Natural killer cell (primary cell): ENCODE measurements at regions not wholly inside any gene's neighbourhood (a gene's known extent, or its start where the extent isn't known, plus 50 kb on each side); places are given as distances from the start of the nearest gene placed in this dataset.
A peak's percentile ranks its signal among the peaks of the same experiment; 100 is the strongest.
"Not testable (repeated sequence)": the region's sequence is repeated elsewhere in the genome, so short reads cannot be mapped to it uniquely, and the experiment has no call there.

Experiments
- ATAC-seq, 3 donors: fragments of 150-1000 bp in 2 of 3; fragments of 200-7000 bp in 1 of 3; cut with Tn5 transposase; 1 replicate in 1 of 3; 2 replicates in 2 of 3; pipeline ENCODE4 v1.10.0; 2021; ENCODE audit warnings: mild to moderate bottlenecking in 2 of 3, moderate library complexity in 2 of 3
- DNase-seq, 2 donors: peaks; one replicate each; pipeline versions ENCODE4 v3.0.0 to v3.0.0-alpha.2; 2013 to 2021; ENCODE audit warnings: mixed read lengths in 1 of 2
- H3K27ac ChIP-seq: one replicate; pipeline ENCODE4 v1.5.1; 2013; ENCODE audit warnings: mild to moderate bottlenecking, low read length
- H3K27me3 ChIP-seq: one replicate; pipeline ENCODE4 v1.6.1; 2013; ENCODE audit warnings: low read length; ENCODE audit not compliant: control insufficient read depth, insufficient read depth
- H3K36me3 ChIP-seq: one replicate; pipeline ENCODE4 v1.6.1; 2013; ENCODE audit warnings: low read length; ENCODE audit not compliant: control insufficient read depth, insufficient read depth
- H3K4me1 ChIP-seq: one replicate; pipeline ENCODE4 v1.6.1; 2013; ENCODE audit warnings: low read length; ENCODE audit not compliant: control insufficient read depth, insufficient read depth
- H3K4me3 ChIP-seq: one replicate; pipeline ENCODE4 v1.5.1; 2013; ENCODE audit warnings: low read length
- H3K9me3 ChIP-seq: one replicate; pipeline ENCODE4 v1.6.1; 2013; ENCODE audit warnings: low read length; ENCODE audit not compliant: control insufficient read depth, insufficient read depth
- H3K27ac Mint-ChIP-seq, 2 donors: one replicate each; pipeline ENCODE4 v1.8.0; 2022; ENCODE audit warnings: mild to moderate bottlenecking in 2 of 2, mixed read lengths in 2 of 2, moderate library complexity in 1 of 2
- H3K27me3 Mint-ChIP-seq, 2 donors: one replicate each; pipeline ENCODE4 v1.8.0; 2022; ENCODE audit warnings: low read depth in 2 of 2, mixed read lengths in 2 of 2
- H3K36me3 Mint-ChIP-seq: one replicate; pipeline ENCODE4 v1.8.0; 2022; ENCODE audit warnings: mixed read lengths
- H3K4me1 Mint-ChIP-seq, 2 donors: one replicate each; pipeline ENCODE4 v1.8.0; 2022; ENCODE audit warnings: mixed read lengths in 2 of 2
- H3K4me3 Mint-ChIP-seq: one replicate; pipeline ENCODE4 v1.8.0; 2022; ENCODE audit warnings: mild to moderate bottlenecking, moderate library complexity, mixed read lengths
- H3K9me3 Mint-ChIP-seq, 2 donors: one replicate each; pipeline ENCODE4 v1.8.0; 2022; ENCODE audit warnings: mixed read lengths in 2 of 2
- WGBS: methylation state at CpG from one replicate; pipeline ENCODE4 v1.1.7; 2013; ENCODE audit warnings: missing lambda C conversion rate; ENCODE audit not compliant: insufficient coverage; 5-methylcytosine and 5-hydroxymethylcytosine counted together
- intact Hi-C: fragments of 100-400 bp; cut with micrococcal nuclease; formaldehyde crosslinking; loops from one replicate; pipeline ENCODE4 v1.14.2; 2022
- TF ChIP-seq, protein P1 (sequence below): fragments of 200-600 bp; IDR thresholded peaks from one replicate; pipeline ENCODE4 v1.8.0; 2022; ENCODE audit warnings: antibody characterized with exemption

DNA sequence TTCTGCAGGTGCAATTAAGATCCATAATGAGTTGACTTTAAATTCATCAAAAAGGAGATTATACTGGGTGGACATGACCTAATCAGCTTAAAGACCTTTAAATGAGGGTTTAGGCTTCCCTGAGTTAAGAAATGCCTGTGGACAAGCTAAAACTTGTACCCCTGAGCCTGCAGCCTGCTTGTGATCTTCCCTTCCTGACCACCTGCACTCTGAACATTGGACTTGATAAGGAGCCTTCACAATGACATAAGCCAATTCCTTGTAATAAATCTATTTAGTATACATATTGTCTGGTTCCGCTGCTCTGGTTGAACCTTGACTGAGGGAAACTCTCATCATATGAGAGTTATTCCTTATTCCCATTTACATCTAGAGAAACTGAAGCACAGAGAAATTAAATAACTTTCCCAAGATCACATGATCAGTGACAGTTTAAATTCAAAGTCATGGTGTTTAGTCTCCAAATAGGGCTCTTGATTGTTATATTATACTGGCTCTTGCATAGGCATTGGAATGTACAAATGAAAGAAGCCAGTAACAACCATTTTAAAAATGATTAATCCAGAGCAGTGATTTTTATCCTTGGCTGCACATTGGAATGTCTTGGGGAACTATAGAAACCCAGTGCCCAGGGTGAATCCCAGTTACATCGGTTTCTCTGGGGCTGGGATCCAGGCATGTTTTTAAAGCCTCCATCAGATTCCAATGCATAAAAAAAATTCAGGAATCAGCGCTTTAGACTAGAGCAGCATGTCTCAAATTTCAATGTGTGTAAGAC is 136.1 kb downstream of the MSL3 start:
- no peaks in the 10 kb centered on the region for H3K9me3 ChIP-seq
- H3K27me3 ChIP-seq, result no peaks in the 10 kb centered on the region
- H3K36me3 ChIP-seq, result no peaks in the 10 kb centered on the region
- no peak overlapping the region for H3K4me3 Mint-ChIP-seq
- no peaks in the 10 kb centered on the region for H3K27me3 Mint-ChIP-seq
- no peaks in the 10 kb centered on the region for H3K9me3 Mint-ChIP-seq
- ATAC-seq, result no peak
- H3K27ac Mint-ChIP-seq, result no peak overlapping the region
- TF ChIP-seq, protein P1, sequence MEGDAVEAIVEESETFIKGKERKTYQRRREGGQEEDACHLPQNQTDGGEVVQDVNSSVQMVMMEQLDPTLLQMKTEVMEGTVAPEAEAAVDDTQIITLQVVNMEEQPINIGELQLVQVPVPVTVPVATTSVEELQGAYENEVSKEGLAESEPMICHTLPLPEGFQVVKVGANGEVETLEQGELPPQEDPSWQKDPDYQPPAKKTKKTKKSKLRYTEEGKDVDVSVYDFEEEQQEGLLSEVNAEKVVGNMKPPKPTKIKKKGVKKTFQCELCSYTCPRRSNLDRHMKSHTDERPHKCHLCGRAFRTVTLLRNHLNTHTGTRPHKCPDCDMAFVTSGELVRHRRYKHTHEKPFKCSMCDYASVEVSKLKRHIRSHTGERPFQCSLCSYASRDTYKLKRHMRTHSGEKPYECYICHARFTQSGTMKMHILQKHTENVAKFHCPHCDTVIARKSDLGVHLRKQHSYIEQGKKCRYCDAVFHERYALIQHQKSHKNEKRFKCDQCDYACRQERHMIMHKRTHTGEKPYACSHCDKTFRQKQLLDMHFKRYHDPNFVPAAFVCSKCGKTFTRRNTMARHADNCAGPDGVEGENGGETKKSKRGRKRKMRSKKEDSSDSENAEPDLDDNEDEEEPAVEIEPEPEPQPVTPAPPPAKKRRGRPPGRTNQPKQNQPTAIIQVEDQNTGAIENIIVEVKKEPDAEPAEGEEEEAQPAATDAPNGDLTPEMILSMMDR, result no peak
- no peaks in the 10 kb centered on the region for H3K4me1 Mint-ChIP-seq
- no peaks in the 10 kb centered on the region for H3K4me1 ChIP-seq
- WGBS, result 91% methylated on average over 2 of the region's 3 CpGs
- intact Hi-C loops, result no loop called here
- H3K36me3 Mint-ChIP-seq, result no peaks in the 10 kb centered on the region
- DNase-seq, result no peak
- no peak overlapping the region for H3K27ac ChIP-seq
- no peak overlapping the region for H3K4me3 ChIP-seq

DNA sequence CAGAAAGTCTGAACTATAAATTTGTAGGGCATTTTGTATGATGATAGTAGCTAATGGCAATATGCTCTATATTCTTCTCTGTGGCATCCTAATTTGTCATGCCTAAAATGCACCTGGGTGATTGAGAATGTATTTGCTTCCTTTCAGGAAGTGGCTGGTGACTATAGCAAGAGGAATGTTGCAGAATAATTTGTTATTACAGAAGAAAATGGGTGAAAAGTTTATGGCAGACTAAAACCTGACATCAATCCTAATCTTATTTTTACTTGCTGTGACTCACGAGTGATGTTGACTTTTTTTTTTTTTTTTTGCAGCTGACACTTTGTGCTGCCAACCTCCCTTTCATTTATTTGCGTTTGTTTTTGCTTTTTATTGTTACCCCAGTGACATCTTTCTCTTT is 141.1 kb downstream of the MSL3 start:
- TF ChIP-seq, protein P1, result no peak
- Histone ChIP-seq H3K4me3 (no peak overlapping the region), H3K27me3 (no peaks in the 10 kb centered on the region), H3K27ac (no peak overlapping the region), H3K4me1 (no peaks in the 10 kb centered on the region), H3K36me3 (no peaks in the 10 kb centered on the region), H3K9me3 (no peaks in the 10 kb centered on the region)
- H3K27ac Mint-ChIP-seq, result no peak overlapping the region
- H3K36me3 Mint-ChIP-seq, result no peaks in the 10 kb centered on the region
- ATAC-seq (no peak), DNase-seq (no peak)
- H3K27me3 Mint-ChIP-seq, result peaks cover 0 to 3% of the 10 kb centered on the region in 2 donors
- H3K4me3 Mint-ChIP-seq, result no peak overlapping the region
- no CpG with 5 or more reads among the region's 2 CpGs for WGBS
- no peaks in the 10 kb centered on the region for H3K4me1 Mint-ChIP-seq
- H3K9me3 Mint-ChIP-seq, result peaks cover 0 to 3% of the 10 kb centered on the region in 2 donors
- intact Hi-C loops, result no loop called here

DNA sequence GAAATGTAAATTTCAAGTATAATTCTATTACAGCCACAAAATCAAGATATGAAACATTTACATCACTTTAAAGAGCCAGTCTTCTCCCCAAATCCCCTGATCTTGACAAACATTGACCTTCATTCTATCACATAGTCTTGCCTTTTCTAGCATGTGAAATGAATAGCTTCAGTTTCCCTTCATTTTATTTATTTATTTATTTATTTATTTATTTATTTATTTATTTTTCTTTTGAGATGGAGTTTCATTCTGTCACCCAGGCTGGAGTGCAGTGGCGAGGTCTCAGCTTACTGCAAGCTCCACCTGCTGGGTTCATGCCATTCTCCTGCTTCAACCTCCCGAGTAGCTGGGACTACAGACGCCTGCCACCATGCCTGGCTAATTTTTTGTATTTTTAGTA is 147.9 kb downstream of the MSL3 start:
- H3K27me3 Mint-ChIP-seq, intact Hi-C loops: not testable (repeated sequence)
- WGBS, result 100% methylated on average over 3 of the region's 3 CpGs

DNA sequence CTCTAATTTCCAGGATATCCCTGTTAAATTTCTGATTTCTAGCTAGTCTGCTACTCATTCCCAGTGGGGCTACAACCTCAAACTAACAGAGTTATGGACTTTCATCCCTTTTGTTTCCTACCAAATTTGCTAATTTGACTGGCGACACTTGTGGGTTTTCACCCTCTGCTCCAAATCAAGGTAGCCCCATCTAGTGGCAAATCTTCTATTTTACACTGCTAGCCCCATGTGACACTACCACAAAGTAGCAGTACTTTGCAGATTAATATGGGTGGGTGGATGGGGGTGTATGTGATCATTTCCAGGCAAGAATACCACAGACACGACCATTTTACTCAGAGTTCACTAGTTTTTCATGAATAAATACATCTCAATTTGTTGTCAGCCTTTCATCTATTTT is 150.3 kb downstream of the MSL3 start:
- 29% methylated on average over 1 of the region's 2 CpGs for WGBS
- ATAC-seq, result no peak
- H3K27me3 ChIP-seq, result no peaks in the 10 kb centered on the region
- Mint-ChIP-seq H3K36me3 (no peaks in the 10 kb centered on the region), H3K4me1 (no peaks in the 10 kb centered on the region), H3K27me3 (peaks cover 0 to 4% of the 10 kb centered on the region in 2 donors), H3K4me3 (no peak overlapping the region), H3K9me3 (peaks cover 3 to 8% of the 10 kb centered on the region in 2 donors), H3K27ac (no peak overlapping the region)
- H3K9me3 ChIP-seq, result no peaks in the 10 kb centered on the region
- no peaks in the 10 kb centered on the region for H3K36me3 ChIP-seq
- no peak overlapping the region for H3K27ac ChIP-seq
- intact Hi-C loops, result no loop called here
- no peaks in the 10 kb centered on the region for H3K4me1 ChIP-seq
- peak in 1 of 2 donors; percentile 53 for DNase-seq
- no peak overlapping the region for H3K4me3 ChIP-seq
- TF ChIP-seq, protein P1, result no peak

More for the DNA sequence above, 147.9 kb downstream of the MSL3 start:
- not testable (repeated sequence) for H3K4me1 ChIP-seq, H3K27me3 ChIP-seq, H3K4me1 Mint-ChIP-seq, H3K27ac Mint-ChIP-seq, DNase-seq, H3K36me3 ChIP-seq, H3K4me3 ChIP-seq, ATAC-seq, H3K9me3 ChIP-seq, H3K9me3 Mint-ChIP-seq, H3K4me3 Mint-ChIP-seq, H3K27ac ChIP-seq, H3K36me3 Mint-ChIP-seq
